Mesenchymal stem cell (in vitro differentiated cells and primary cell): ENCODE measurements at regions not wholly inside any gene's neighbourhood (a gene's known extent, or its start where the extent isn't known, plus 50 kb on each side); places are given as distances from the start of the nearest gene placed in this dataset.
A peak's percentile ranks its signal among the peaks of the same experiment; 100 is the strongest.
"Not testable (repeated sequence)": the region's sequence is repeated elsewhere in the genome, so short reads cannot be mapped to it uniquely, and the experiment has no call there.

ENCODE experiments used
- DNase-seq: peaks from one replicate; pipeline ENCODE4 v3.0.0-alpha.2; 2013
- H2AFZ ChIP-seq: one replicate; pipeline ENCODE4 v1.6.1; 2013; ENCODE audit warnings: low read depth, mild to moderate bottlenecking, control low read depth, inconsistent platforms, low read length, moderate library complexity
- H2AK5ac ChIP-seq: 2 replicates; pipeline ENCODE4 v1.6.1; 2013; ENCODE audit warnings: low read length, moderate library complexity, mild to moderate bottlenecking, inconsistent platforms; ENCODE audit not compliant: severe bottlenecking
- H2BK120ac ChIP-seq: one replicate; pipeline ENCODE4 v1.6.1; 2013; ENCODE audit warnings: low read depth, mild to moderate bottlenecking, inconsistent platforms, low read length, moderate library complexity
- H2BK12ac ChIP-seq, 2 experiments: one replicate each; pipeline ENCODE4 v1.6.1; 2013; ENCODE audit warnings: inconsistent platforms in 2 of 2, low read length in 2 of 2, mild to moderate bottlenecking in 2 of 2, moderate library complexity in 2 of 2, control low read depth in 1 of 2
- H2BK15ac ChIP-seq: one replicate; pipeline ENCODE4 v1.6.1; 2013; ENCODE audit warnings: mild to moderate bottlenecking, low read depth, inconsistent platforms; ENCODE audit not compliant: poor library complexity, severe bottlenecking
- H2BK5ac ChIP-seq: 2 replicates; pipeline ENCODE4 v1.6.1; 2013; ENCODE audit warnings: low read depth, mild to moderate bottlenecking, low read length, control low read depth, inconsistent platforms; ENCODE audit not compliant: poor library complexity, severe bottlenecking
- H3K14ac ChIP-seq, 2 experiments: one replicate each; pipeline ENCODE4 v1.6.1; 2013; ENCODE audit warnings: inconsistent platforms in 2 of 2, low read length in 2 of 2, control low read depth in 1 of 2, mild to moderate bottlenecking in 1 of 2, moderate library complexity in 1 of 2
- H3K18ac ChIP-seq, 2 experiments: one replicate each; pipeline ENCODE4 v1.6.1; 2013; ENCODE audit warnings: inconsistent platforms in 2 of 2, low read length in 2 of 2, control low read depth in 1 of 2, low read depth in 1 of 2, mild to moderate bottlenecking in 1 of 2
- H3K23ac ChIP-seq, 2 experiments: one replicate each; pipeline ENCODE4 v1.6.1; 2013; ENCODE audit warnings: inconsistent platforms in 2 of 2, low read length in 2 of 2, mild to moderate bottlenecking in 2 of 2, moderate library complexity in 2 of 2, control low read depth in 1 of 2
- H3K27ac ChIP-seq: 2 replicates; pipeline ENCODE4 v1.5.1; 2013; ENCODE audit warnings: mild to moderate bottlenecking, moderate library complexity, low read length, control low read depth, inconsistent platforms; ENCODE audit not compliant: poor library complexity, severe bottlenecking
- H3K27me3 ChIP-seq, 2 experiments: 2 replicates each; pipeline versions ENCODE4 v1.6.1 to v1.7.0; 2013; ENCODE audit warnings: low read length in 2 of 2, mild to moderate bottlenecking in 2 of 2, moderate library complexity in 2 of 2, control low read depth in 1 of 2, inconsistent platforms in 1 of 2; ENCODE audit not compliant: control insufficient read depth in 1 of 2, insufficient read depth in 1 of 2
- H3K36me3 ChIP-seq, 2 experiments: 2 replicates each; pipeline versions ENCODE4 v1.6.1 to v1.7.0; 2013; ENCODE audit warnings: low read length in 2 of 2, control low read depth in 1 of 2, inconsistent platforms in 1 of 2, low read depth in 1 of 2, mild to moderate bottlenecking in 1 of 2; ENCODE audit not compliant: insufficient read depth in 2 of 2, control insufficient read depth in 1 of 2
- H3K4ac ChIP-seq, 2 experiments: one replicate each; pipeline ENCODE4 v1.6.1; 2013; ENCODE audit warnings: inconsistent platforms in 2 of 2, low read length in 2 of 2, mild to moderate bottlenecking in 2 of 2, moderate library complexity in 2 of 2, control low read depth in 1 of 2, low read depth in 1 of 2
- H3K4me1 ChIP-seq: 2 replicates; pipeline ENCODE4 v1.6.1; 2013; ENCODE audit warnings: low read depth, low read length, control low read depth; ENCODE audit not compliant: control insufficient read depth, insufficient read depth
- H3K4me2 ChIP-seq: 2 replicates; pipeline ENCODE4 v1.6.1; 2013; ENCODE audit warnings: low read length, mild to moderate bottlenecking, inconsistent platforms; ENCODE audit not compliant: poor library complexity, severe bottlenecking
- H3K4me3 ChIP-seq, 2 experiments: 2 replicates each; pipeline versions ENCODE4 v1.5.1 to v1.7.0; 2013; ENCODE audit warnings: low read length in 2 of 2, mild to moderate bottlenecking in 2 of 2, control low read depth in 1 of 2, low read depth in 1 of 2; ENCODE audit not compliant: insufficient read depth in 1 of 2
- H3K79me1 ChIP-seq: replicated peaks from 2 replicates; pipeline ENCODE4 v1.6.1; 2013; ENCODE audit warnings: mild to moderate bottlenecking, control low read depth, low read length, inconsistent platforms; ENCODE audit not compliant: poor library complexity, severe bottlenecking
- H3K9ac ChIP-seq: 2 replicates; pipeline ENCODE4 v1.7.0; 2013; ENCODE audit warnings: mild to moderate bottlenecking, low read length, moderate library complexity
- H3K9me3 ChIP-seq: 2 replicates; pipeline ENCODE4 v1.7.0; 2013; ENCODE audit warnings: mild to moderate bottlenecking, low read length; ENCODE audit not compliant: control insufficient read depth
- H4K8ac ChIP-seq: one replicate; pipeline ENCODE4 v1.6.1; 2013; ENCODE audit warnings: inconsistent platforms, mild to moderate bottlenecking, low read length, moderate library complexity
- H4K91ac ChIP-seq: one replicate; pipeline ENCODE4 v1.6.1; 2013; ENCODE audit warnings: mild to moderate bottlenecking, low read length, inconsistent platforms
- WGBS: methylation state at CpG from one replicate; pipeline ENCODE4 v1.1.7; 2013; ENCODE audit warnings: mixed read lengths; 5-methylcytosine and 5-hydroxymethylcytosine counted together

GRCh38 chr1:221604390-221604789 is 137.5 kb downstream of the DUSP10 start:
- not testable (repeated sequence) for H3K27ac ChIP-seq, H3K14ac ChIP-seq, H2BK120ac ChIP-seq, H3K4me3 ChIP-seq, H3K4me2 ChIP-seq, H3K9ac ChIP-seq, H3K4ac ChIP-seq, H4K8ac ChIP-seq, H2AK5ac ChIP-seq, H2BK5ac ChIP-seq, H3K36me3 ChIP-seq, H3K18ac ChIP-seq, H2BK15ac ChIP-seq, DNase-seq, H4K91ac ChIP-seq, H3K27me3 ChIP-seq, H3K79me1 ChIP-seq, H3K23ac ChIP-seq, H3K4me1 ChIP-seq, H2BK12ac ChIP-seq, H2AFZ ChIP-seq, H3K9me3 ChIP-seq

GRCh38 chr1:221604948-221605347 is 136.9 kb downstream of the DUSP10 start:
- H3K27ac ChIP-seq: no peak overlapping the region
- H3K18ac ChIP-seq: no peak overlapping the region
- H3K4me1 ChIP-seq: no peaks in the 10 kb centered on the region
- H3K79me1 ChIP-seq: no peaks in the 10 kb centered on the region
- H4K8ac ChIP-seq: no peak overlapping the region
- H2BK12ac ChIP-seq: no peak overlapping the region
- no peak for DNase-seq
- no peak overlapping the region for H3K23ac ChIP-seq
- no peak overlapping the region for H3K14ac ChIP-seq
- no peak overlapping the region for H3K4me2 ChIP-seq
- H3K9ac ChIP-seq: no peak overlapping the region
- no peak overlapping the region for H3K4ac ChIP-seq
- H3K36me3 ChIP-seq: no peaks in the 10 kb centered on the region
- H3K4me3 ChIP-seq: no peak overlapping the region
- no peaks in the 10 kb centered on the region for H3K9me3 ChIP-seq
- H2BK120ac ChIP-seq: no peak overlapping the region
- H2AK5ac ChIP-seq: no peak overlapping the region
- no peak overlapping the region for H4K91ac ChIP-seq
- H3K27me3 ChIP-seq: no peaks in the 10 kb centered on the region
- no peak overlapping the region for H2BK5ac ChIP-seq
- H2AFZ ChIP-seq: no peak overlapping the region
- no peak overlapping the region for H2BK15ac ChIP-seq

DNA sequence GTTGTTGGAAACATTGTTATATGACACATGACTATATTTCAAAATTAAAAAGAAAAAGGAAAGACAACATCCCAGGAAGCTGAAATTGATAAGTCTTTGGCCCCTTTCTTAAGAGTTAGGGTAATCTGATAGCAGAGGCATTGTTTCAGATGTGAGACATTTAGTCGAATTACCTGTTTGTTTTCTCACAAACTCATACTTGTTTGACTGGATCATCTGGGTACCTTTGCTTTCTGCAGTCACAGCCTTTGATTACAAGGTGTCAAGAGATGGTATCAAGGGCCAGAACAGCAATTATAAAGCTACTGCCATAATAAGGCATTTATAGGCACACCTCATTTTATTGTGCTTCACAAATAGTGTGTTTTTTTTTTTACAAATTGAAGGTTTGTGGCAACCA is 136.3 kb downstream of the DUSP10 start:
- Histone ChIP-seq H3K4me3 (no peak overlapping the region), H3K14ac (no peak overlapping the region), H3K4ac (no peak overlapping the region), H3K36me3 (no peaks in the 10 kb centered on the region), H3K9ac (no peak overlapping the region), H2BK120ac (no peak overlapping the region), H3K18ac (no peak overlapping the region), H3K27ac (no peak overlapping the region), H3K23ac (no peak overlapping the region), H3K4me2 (no peak overlapping the region), H3K27me3 (no peaks in the 10 kb centered on the region), H3K4me1 (no peaks in the 10 kb centered on the region), H4K91ac (no peak overlapping the region), H2AK5ac (no peak overlapping the region), H3K79me1 (no peaks in the 10 kb centered on the region), H3K9me3 (no peaks in the 10 kb centered on the region), H2BK12ac (no peak overlapping the region), H2BK15ac (no peak overlapping the region), H2BK5ac (no peak overlapping the region), H4K8ac (no peak overlapping the region), H2AFZ (no peak overlapping the region)
- WGBS: no CpG with 5 or more reads among the region's 1 CpG
- DNase-seq: no peak

DNA sequence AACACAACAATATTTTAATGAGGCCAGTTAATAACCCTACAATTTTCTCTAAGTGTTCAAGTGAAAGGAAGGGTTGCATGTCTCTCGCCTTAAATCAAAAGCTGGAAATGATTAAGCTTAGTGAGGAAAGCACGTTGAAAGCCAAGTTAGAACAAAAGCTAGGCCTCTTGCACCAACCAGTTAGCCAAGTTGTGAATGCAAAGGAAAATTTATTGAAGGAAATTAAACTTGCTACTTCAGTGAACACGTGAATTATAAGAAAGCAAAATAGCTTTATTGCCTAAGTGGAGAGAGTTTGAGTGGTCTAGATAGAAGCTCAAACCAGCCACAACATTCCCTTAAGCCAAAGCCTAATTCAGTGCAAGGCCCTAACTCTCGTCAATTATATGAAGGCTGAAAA is 135.6 kb downstream of the DUSP10 start:
- Histone ChIP-seq H3K79me1 (no peaks in the 10 kb centered on the region), H2AFZ (no peak overlapping the region), H3K4me3 (no peak overlapping the region), H3K18ac (no peak overlapping the region), H3K27ac (no peak overlapping the region), H3K4ac (no peak overlapping the region), H3K27me3 (no peaks in the 10 kb centered on the region), H2BK120ac (no peak overlapping the region), H2BK5ac (no peak overlapping the region), H4K8ac (no peak overlapping the region), H2AK5ac (no peak overlapping the region), H3K4me2 (no peak overlapping the region), H2BK15ac (no peak overlapping the region), H3K9ac (peak overlapping the region; percentile 2), H2BK12ac (no peak overlapping the region), H3K9me3 (no peaks in the 10 kb centered on the region), H4K91ac (no peak overlapping the region), H3K14ac (no peak overlapping the region), H3K36me3 (no peaks in the 10 kb centered on the region), H3K4me1 (no peaks in the 10 kb centered on the region), H3K23ac (no peak overlapping the region)
- 94% methylated on average over 3 of the region's 4 CpGs for WGBS
- no peak for DNase-seq
